Gastroesophageal sphincter (tissue), 3 donors: ENCODE measurements at regions not wholly inside any gene's neighbourhood (a gene's known extent, or its start where the extent isn't known, plus 50 kb on each side); places are given as distances from the start of the nearest gene placed in this dataset.

Experiments
- EP300 ChIP-seq: sonication (generic); formaldehyde crosslinking; IDR thresholded peaks from one replicate; pipeline ENCODE4 v1.6.1; 2017; ENCODE audit warnings: antibody characterized with exemption, mild to moderate bottlenecking
- TF ChIP-seq, protein P1 (sequence below), 4 experiments: fragments of 200-600 bp in 2 of 4; fragments of 450-650 bp in 2 of 4; sonication (generic) in 1 of 4; IDR thresholded peaks; one replicate each; pipeline ENCODE4 v1.5.1; 2017 to 2019; ENCODE audit warnings: antibody characterized with exemption in 4 of 4, mild to moderate bottlenecking in 2 of 4, moderate library complexity in 2 of 4

DNA sequence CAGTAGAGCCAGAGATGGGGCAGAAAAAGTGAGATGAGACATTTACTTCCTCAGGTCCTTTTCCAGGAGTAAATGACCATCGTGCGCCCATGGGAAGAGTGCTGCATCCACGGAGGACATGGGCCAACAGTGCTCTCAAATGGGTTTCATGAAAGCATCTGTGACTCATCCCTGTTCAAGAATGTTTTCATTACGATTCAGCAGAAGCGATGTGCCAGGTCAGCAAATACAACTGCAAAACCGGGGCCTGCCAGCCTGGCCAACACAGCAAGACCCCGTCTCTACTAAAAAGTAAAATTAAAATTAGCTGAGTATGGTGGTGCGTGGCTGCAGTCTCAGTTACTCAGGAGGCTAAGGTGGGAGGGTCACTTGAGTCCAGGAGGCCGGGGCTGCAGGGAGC, 125.1 kb downstream of the LY86 start:
- TF ChIP-seq, protein P1, sequence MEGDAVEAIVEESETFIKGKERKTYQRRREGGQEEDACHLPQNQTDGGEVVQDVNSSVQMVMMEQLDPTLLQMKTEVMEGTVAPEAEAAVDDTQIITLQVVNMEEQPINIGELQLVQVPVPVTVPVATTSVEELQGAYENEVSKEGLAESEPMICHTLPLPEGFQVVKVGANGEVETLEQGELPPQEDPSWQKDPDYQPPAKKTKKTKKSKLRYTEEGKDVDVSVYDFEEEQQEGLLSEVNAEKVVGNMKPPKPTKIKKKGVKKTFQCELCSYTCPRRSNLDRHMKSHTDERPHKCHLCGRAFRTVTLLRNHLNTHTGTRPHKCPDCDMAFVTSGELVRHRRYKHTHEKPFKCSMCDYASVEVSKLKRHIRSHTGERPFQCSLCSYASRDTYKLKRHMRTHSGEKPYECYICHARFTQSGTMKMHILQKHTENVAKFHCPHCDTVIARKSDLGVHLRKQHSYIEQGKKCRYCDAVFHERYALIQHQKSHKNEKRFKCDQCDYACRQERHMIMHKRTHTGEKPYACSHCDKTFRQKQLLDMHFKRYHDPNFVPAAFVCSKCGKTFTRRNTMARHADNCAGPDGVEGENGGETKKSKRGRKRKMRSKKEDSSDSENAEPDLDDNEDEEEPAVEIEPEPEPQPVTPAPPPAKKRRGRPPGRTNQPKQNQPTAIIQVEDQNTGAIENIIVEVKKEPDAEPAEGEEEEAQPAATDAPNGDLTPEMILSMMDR (IDR thresholded peaks at IDR 0.05), result no peak
- TF ChIP-seq EP300, result no peak
